HCT116 (cell line): ENCODE measurements at regions not wholly inside any gene's neighbourhood (a gene's known extent, or its start where the extent isn't known, plus 50 kb on each side); places are given as distances from the start of the nearest gene placed in this dataset.

ENCODE experiments used
- ATAC-seq: fragments of 200-7000 bp; cut with Tn5 transposase; 2 replicates; pipeline ENCODE4 v1.9.1; 2020; ENCODE audit warnings: mild to moderate bottlenecking, moderate library complexity
- BruUV-seq: library from RNA; stranded (reverse); fragments of 400-500 nt; replicated peaks from 2 replicates; lab custom pipeline; 2021; lab: Mats Ljungman, UMichigan
- CTCF ChIA-PET: fragments of 300-600 bp; sonication (Branson Sonifier 250); formaldehyde crosslinking; loops from one replicate; lab custom pipeline; 2021; ENCODE audit warnings: antibody characterized with exemption; lab: Charles Lee
- POLR2A ChIA-PET: fragments of 300-600, 350-600 bp; sonication (Branson Sonifier 250); formaldehyde crosslinking; loops from one replicate; lab custom pipeline; 2021; ENCODE audit warnings: antibody characterized with exemption; lab: Charles Lee
- RAD21 ChIA-PET, 2 experiments: fragments of 300-600 bp; sonication (Branson Sonifier 250); formaldehyde crosslinking; loops; one replicate each; lab custom pipeline; 2023; ENCODE audit warnings: low total read pairs in 2 of 2; ENCODE audit not compliant: uncharacterized antibody in 2 of 2, unreplicated experiment in 2 of 2, low non-redundant PET in 1 of 2; lab: Charles Lee
- DNase-seq: peaks from one replicate; pipeline ENCODE4 v3.0.0-alpha.2; 2010; ENCODE audit warnings: low read depth, low spot score
- H2AFZ ChIP-seq: fragments of 200-600 bp; shearing (Covaris generic), sonication (generic); 2 replicates; pipeline ENCODE4 v1.6.1; 2017; ENCODE audit warnings: low read depth, mixed run types, mixed read lengths, antibody characterized with exemption, low read length; ENCODE audit not compliant: poor library complexity, severe bottlenecking
- H3K27ac ChIP-seq: 2 replicates; pipeline ENCODE4 v1.5.1; 2012; ENCODE audit warnings: low read depth, low read length
- H3K27me3 ChIP-seq: fragments of 200-600 bp; sonication (generic); 2 replicates; pipeline ENCODE4 v1.6.1; 2016; ENCODE audit warnings: mixed run types, low read length, mixed read lengths; ENCODE audit not compliant: insufficient read depth
- H3K36me3 ChIP-seq, 2 experiments: fragments of 200-500 bp in 1 of 2; fragments of 200-600 bp in 1 of 2; sonication (Bioruptor generic) in 1 of 2; sonication (generic) in 1 of 2; 2 replicates each; pipeline versions ENCODE4 v1.5.1 to v1.6.1; 2014 to 2016; ENCODE audit warnings: low read length in 2 of 2, inconsistent platforms in 1 of 2, mixed read lengths in 1 of 2, mixed run types in 1 of 2; ENCODE audit not compliant: insufficient read depth in 2 of 2, control insufficient read depth in 1 of 2
- H3K4me1 ChIP-seq, 2 experiments: fragments of 200-600 bp in 1 of 2; sonication (generic) in 1 of 2; 2 replicates each; pipeline versions ENCODE4 v1.5.1 to v1.6.1; 2012 to 2017; ENCODE audit warnings: low read length in 2 of 2, inconsistent platforms in 1 of 2, mild to moderate bottlenecking in 1 of 2, mixed read lengths in 1 of 2, mixed run types in 1 of 2, moderate library complexity in 1 of 2; ENCODE audit not compliant: insufficient read depth in 2 of 2, control insufficient read depth in 1 of 2
- H3K4me2 ChIP-seq: fragments of 200-600 bp; sonication (generic); 2 replicates; pipeline ENCODE4 v1.6.1; 2017; ENCODE audit warnings: mixed run types, low read length, mixed read lengths
- H3K4me3 ChIP-seq, 2 experiments: fragments of 200-600 bp in 1 of 2; sonication (generic) in 1 of 2; replicated peaks in 1 of 2; 2 replicates each; pipeline ENCODE4 v1.5.1; 2011 to 2016; ENCODE audit warnings: low read length in 2 of 2, control low read depth in 1 of 2, low read depth in 1 of 2, mild to moderate bottlenecking in 1 of 2, mixed read lengths in 1 of 2, mixed run types in 1 of 2
- H3K79me2 ChIP-seq: fragments of 200-600 bp; sonication (generic); 2 replicates; pipeline ENCODE4 v1.6.1; 2017; ENCODE audit warnings: mild to moderate bottlenecking, mixed run types, low read length, moderate library complexity, mixed read lengths; ENCODE audit not compliant: insufficient read depth
- H3K9ac ChIP-seq: fragments of 200-600 bp; sonication (generic); 2 replicates; pipeline ENCODE4 v1.6.1; 2016; ENCODE audit warnings: low read length, mixed read lengths
- H3K9me2 ChIP-seq: fragments of 200-600 bp; sonication (generic), shearing (Covaris generic); 2 replicates; pipeline ENCODE4 v1.6.1; 2017; ENCODE audit warnings: mixed run types, mild to moderate bottlenecking, moderate library complexity; ENCODE audit not compliant: insufficient read depth
- H3K9me3 ChIP-seq, 2 experiments: fragments of 200-500 bp in 1 of 2; fragments of 200-600 bp in 1 of 2; sonication (Bioruptor generic) in 1 of 2; sonication (generic) in 1 of 2; 2 replicates each; pipeline ENCODE4 v1.6.1; 2014 to 2017; ENCODE audit warnings: low read length in 2 of 2, mixed read lengths in 2 of 2, inconsistent platforms in 1 of 2, low read depth in 1 of 2, mild to moderate bottlenecking in 1 of 2, mixed run types in 1 of 2, moderate library complexity in 1 of 2; ENCODE audit not compliant: control insufficient read depth in 1 of 2, insufficient read depth in 1 of 2
- H4K20me1 ChIP-seq: fragments of 200-600 bp; sonication (generic), shearing (Covaris generic); 2 replicates; pipeline ENCODE4 v1.6.1; 2017; ENCODE audit warnings: mixed run types, mild to moderate bottlenecking, moderate library complexity; ENCODE audit not compliant: insufficient read depth
- ATF3 ChIP-seq: IDR thresholded peaks from 2 replicates; pipeline ENCODE4 v1.6.1; 2012
- CBX3 ChIP-seq: IDR thresholded peaks from 2 replicates; pipeline ENCODE4 v1.6.1; 2012; ENCODE audit warnings: low read depth
- CEBPB ChIP-seq: IDR thresholded peaks from 2 replicates; pipeline ENCODE4 v1.6.1; 2012; ENCODE audit warnings: low read depth
- CTCF ChIP-seq, 3 experiments: fragments of 200-600 bp in 1 of 3; sonication (generic) in 1 of 3; IDR thresholded peaks in 2 of 3; conservative IDR thresholded peaks in 1 of 3; 2 replicates each; pipeline ENCODE4 v1.5.1; 2012 to 2017; ENCODE audit warnings: low read depth in 2 of 3, low read length in 2 of 3, antibody characterized with exemption in 1 of 3, borderline replicate concordance in 1 of 3, control low read depth in 1 of 3, mild to moderate bottlenecking in 1 of 3, mixed read lengths in 1 of 3, mixed run types in 1 of 3, moderate library complexity in 1 of 3; ENCODE audit not compliant: insufficient read depth in 1 of 3
- EGR1 ChIP-seq: IDR thresholded peaks from 2 replicates; pipeline ENCODE4 v1.6.1; 2012; ENCODE audit warnings: low read depth
- ELF1 ChIP-seq: IDR thresholded peaks from 2 replicates; pipeline ENCODE4 v1.6.1; 2012; ENCODE audit warnings: low read depth, borderline replicate concordance
- EZH2 ChIP-seq: fragments of 200-600 bp; sonication (generic); IDR thresholded peaks from 2 replicates; pipeline ENCODE4 v1.6.1; 2017; ENCODE audit warnings: antibody characterized with exemption, mixed run types
- JUND ChIP-seq: IDR thresholded peaks from 2 replicates; pipeline ENCODE4 v1.6.1; 2012
- POLR2A ChIP-seq: IDR thresholded peaks from 2 replicates; pipeline ENCODE4 v1.7.0; 2011; ENCODE audit warnings: borderline replicate concordance; ENCODE audit not compliant: insufficient read depth, insufficient read length; ENCODE audit errors: extremely low read depth
- RAD21 ChIP-seq: IDR thresholded peaks from 2 replicates; pipeline ENCODE4 v1.6.1; 2012; ENCODE audit warnings: low read depth, mild to moderate bottlenecking
- REST ChIP-seq: IDR thresholded peaks from 2 replicates; pipeline ENCODE4 v1.6.1; 2012; ENCODE audit warnings: low read depth
- SIN3A ChIP-seq: IDR thresholded peaks from 2 replicates; pipeline ENCODE4 v1.6.1; 2012; ENCODE audit warnings: low read depth
- SP1 ChIP-seq: IDR thresholded peaks from 2 replicates; pipeline ENCODE4 v1.6.1; 2012; ENCODE audit warnings: low read depth
- TCF7L2 ChIP-seq: IDR thresholded peaks from 2 replicates; pipeline ENCODE4 v1.7.0; 2011; ENCODE audit warnings: borderline replicate concordance, inconsistent platforms; ENCODE audit not compliant: insufficient read depth, insufficient read length; ENCODE audit errors: extremely low read depth
- YY1 ChIP-seq: IDR thresholded peaks from 2 replicates; pipeline ENCODE4 v1.6.1; 2011; ENCODE audit warnings: low read length, low read depth, moderate library complexity, mild to moderate bottlenecking; ENCODE audit not compliant: insufficient replicate concordance; ENCODE audit errors: extremely low read depth
- ZBTB33 ChIP-seq: IDR thresholded peaks from 2 replicates; pipeline ENCODE4 v1.6.1; 2011; ENCODE audit warnings: mild to moderate bottlenecking, low read length, moderate library complexity; ENCODE audit not compliant: insufficient replicate concordance; ENCODE audit errors: extremely low read depth
- ZFX ChIP-seq: fragments of 450-650 bp; IDR thresholded peaks from 2 replicates; pipeline ENCODE4 v1.6.1; 2017
- ZNF274 ChIP-seq: fragments of 200-500 bp; sonication (Bioruptor generic); IDR thresholded peaks from 2 replicates; pipeline ENCODE4 v1.6.1; 2014; ENCODE audit warnings: mild to moderate bottlenecking, low read depth, low read length, inconsistent platforms
- intact Hi-C: fragments of 100-400 bp; cut with micrococcal nuclease; formaldehyde crosslinking; loops from 2 replicates; pipeline ENCODE4 v1.10.0; 2022

- intact Hi-C loops, result no loop called here
Measured at GRCh38 chr12:107536613-107537012, 149.0 kb upstream of the PWP1 start.

More at GRCh38 chr12:107536613-107537012, 149.0 kb upstream of the PWP1 start:
- no TSS peak for BruUV-seq
- no peak for TF ChIP-seq REST
- TF ChIP-seq CBX3, result no peak
- no peak for TF ChIP-seq CTCF (IDR thresholded peaks at IDR 0.05 in 2 of 3, conservative IDR thresholded peaks at IDR 0.05 in 1 of 3; ENCODE audit: borderline replicate concordance in 1 of 3, insufficient read depth in 1 of 3, low read depth in 2 of 3, low read length in 2 of 3)
- TF ChIP-seq YY1, result no peak
- TF ChIP-seq CEBPB, result no peak
- TF ChIP-seq TCF7L2, result no peak
- TF ChIP-seq POLR2A, result no peak
- TF ChIP-seq SIN3A, result no peak
- TF ChIP-seq JUND, result no peak
- no peak for TF ChIP-seq SP1
- no peak for TF ChIP-seq ZNF274
- no peak for TF ChIP-seq RAD21
- TF ChIP-seq EGR1, result no peak
- TF ChIP-seq ZFX, result no peak
- TF ChIP-seq ATF3, result no peak
- TF ChIP-seq ZBTB33, result no peak
- no peak for TF ChIP-seq EZH2
- no peak for TF ChIP-seq ELF1
- RAD21 ChIA-PET, result no interaction called here
- H3K27me3 ChIP-seq, result no peaks in the 10 kb centered on the region
- H3K4me3 ChIP-seq, result no peak overlapping the region
- ATAC-seq (no peak), DNase-seq (no peak)
- no peaks in the 10 kb centered on the region for H3K79me2 ChIP-seq
- POLR2A ChIA-PET, result no interaction called here
- CTCF ChIA-PET, result no interaction called here
- no peak overlapping the region for H3K27ac ChIP-seq
- H2AFZ ChIP-seq, result no peak overlapping the region
- no peaks in the 10 kb centered on the region for H3K9me2 ChIP-seq
- no peak overlapping the region for H3K4me2 ChIP-seq
- H3K9ac ChIP-seq, result no peak overlapping the region
- H3K9me3 ChIP-seq, result no peaks in the 10 kb centered on the region
- H4K20me1 ChIP-seq, result no peaks in the 10 kb centered on the region
- peaks cover 0 to 4% of the 10 kb centered on the region in 2 experiments; a peak in 1 of 4 replicates for H3K4me1 ChIP-seq
- H3K36me3 ChIP-seq, result no peaks in the 10 kb centered on the region
